Calu3 (cell line): ENCODE measurements at regions not wholly inside any gene's neighbourhood (a gene's known extent, or its start where the extent isn't known, plus 50 kb on each side); places are given as distances from the start of the nearest gene placed in this dataset.

Experiments
- BruUV-seq: library from RNA; stranded (reverse); fragments of 400-500 nt; replicated peaks from 2 replicates; lab custom pipeline; 2021; lab: Mats Ljungman, UMichigan
- CTCF ChIA-PET: fragments of 300-600 bp; sonication (Branson Sonifier 250); formaldehyde crosslinking; loops from one replicate; lab custom pipeline; 2022; ENCODE audit warnings: antibody characterized with exemption; lab: Charles Lee
- DNase-seq: peaks from one replicate; pipeline ENCODE4 v3.0.0; 2022
- H3K27ac Mint-ChIP-seq: one replicate; pipeline ENCODE4 v1.8.0; 2022; ENCODE audit warnings: mixed read lengths; ENCODE audit not compliant: unreplicated experiment
- H3K27me3 Mint-ChIP-seq: one replicate; pipeline ENCODE4 v1.8.0; 2022; ENCODE audit warnings: mixed read lengths; ENCODE audit not compliant: unreplicated experiment
- H3K36me3 Mint-ChIP-seq: one replicate; pipeline ENCODE4 v1.8.0; 2022; ENCODE audit warnings: mild to moderate bottlenecking, moderate library complexity, mixed read lengths; ENCODE audit not compliant: insufficient read depth, unreplicated experiment
- H3K4me1 Mint-ChIP-seq: one replicate; pipeline ENCODE4 v1.8.0; 2022; ENCODE audit warnings: mild to moderate bottlenecking, low read depth, mixed read lengths; ENCODE audit not compliant: unreplicated experiment
- H3K4me3 Mint-ChIP-seq: one replicate; pipeline ENCODE4 v1.8.0; 2022; ENCODE audit warnings: mild to moderate bottlenecking, low read depth, moderate library complexity, mixed read lengths; ENCODE audit not compliant: unreplicated experiment
- H3K9me3 Mint-ChIP-seq: one replicate; pipeline ENCODE4 v1.8.0; 2022; ENCODE audit warnings: low read depth, mixed read lengths; ENCODE audit not compliant: unreplicated experiment
- intact Hi-C: fragments of 100-400 bp; cut with micrococcal nuclease; formaldehyde crosslinking; loops from one replicate; pipeline ENCODE4 v1.10.0; 2022; ENCODE audit not compliant: unreplicated experiment
- TF ChIP-seq, protein P1 (sequence below): fragments of 200-600 bp; IDR thresholded peaks from one replicate; pipeline ENCODE4 v1.8.0; 2022; ENCODE audit warnings: antibody characterized with exemption; ENCODE audit not compliant: unreplicated experiment

DNA sequence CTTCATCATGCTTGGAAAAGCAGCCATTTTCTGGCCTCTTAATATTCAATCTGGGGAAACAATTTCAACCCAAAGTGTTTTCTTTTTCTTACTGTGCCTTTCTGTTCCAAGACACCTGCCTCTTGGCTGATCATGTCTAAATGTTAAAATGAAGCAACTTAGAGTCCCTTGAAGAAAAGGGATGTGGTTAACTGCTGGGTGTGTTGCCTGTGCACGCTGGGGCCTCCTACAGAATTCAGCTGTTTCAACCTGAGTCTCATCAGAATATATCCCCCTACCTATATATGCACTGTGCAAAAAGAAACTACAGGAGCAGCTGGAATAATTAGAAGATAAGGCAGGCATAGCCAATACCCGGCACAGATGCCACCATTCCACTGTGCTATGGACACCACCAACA, 222.0 kb downstream of the OMA1 start:
- no peak overlapping the region for H3K27ac Mint-ChIP-seq
- H3K27me3 Mint-ChIP-seq = no peaks in the 10 kb centered on the region
- BruUV-seq = no TSS peak
- DNase-seq = no peak
- H3K4me3 Mint-ChIP-seq = no peak overlapping the region
- no peaks in the 10 kb centered on the region for H3K36me3 Mint-ChIP-seq
- no peaks in the 10 kb centered on the region for H3K4me1 Mint-ChIP-seq
- CTCF ChIA-PET = no interaction called here
- peaks cover 5% of the 10 kb centered on the region for H3K9me3 Mint-ChIP-seq
- TF ChIP-seq, protein P1, sequence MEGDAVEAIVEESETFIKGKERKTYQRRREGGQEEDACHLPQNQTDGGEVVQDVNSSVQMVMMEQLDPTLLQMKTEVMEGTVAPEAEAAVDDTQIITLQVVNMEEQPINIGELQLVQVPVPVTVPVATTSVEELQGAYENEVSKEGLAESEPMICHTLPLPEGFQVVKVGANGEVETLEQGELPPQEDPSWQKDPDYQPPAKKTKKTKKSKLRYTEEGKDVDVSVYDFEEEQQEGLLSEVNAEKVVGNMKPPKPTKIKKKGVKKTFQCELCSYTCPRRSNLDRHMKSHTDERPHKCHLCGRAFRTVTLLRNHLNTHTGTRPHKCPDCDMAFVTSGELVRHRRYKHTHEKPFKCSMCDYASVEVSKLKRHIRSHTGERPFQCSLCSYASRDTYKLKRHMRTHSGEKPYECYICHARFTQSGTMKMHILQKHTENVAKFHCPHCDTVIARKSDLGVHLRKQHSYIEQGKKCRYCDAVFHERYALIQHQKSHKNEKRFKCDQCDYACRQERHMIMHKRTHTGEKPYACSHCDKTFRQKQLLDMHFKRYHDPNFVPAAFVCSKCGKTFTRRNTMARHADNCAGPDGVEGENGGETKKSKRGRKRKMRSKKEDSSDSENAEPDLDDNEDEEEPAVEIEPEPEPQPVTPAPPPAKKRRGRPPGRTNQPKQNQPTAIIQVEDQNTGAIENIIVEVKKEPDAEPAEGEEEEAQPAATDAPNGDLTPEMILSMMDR = no peak
- intact Hi-C loops = no loop called here

DNA sequence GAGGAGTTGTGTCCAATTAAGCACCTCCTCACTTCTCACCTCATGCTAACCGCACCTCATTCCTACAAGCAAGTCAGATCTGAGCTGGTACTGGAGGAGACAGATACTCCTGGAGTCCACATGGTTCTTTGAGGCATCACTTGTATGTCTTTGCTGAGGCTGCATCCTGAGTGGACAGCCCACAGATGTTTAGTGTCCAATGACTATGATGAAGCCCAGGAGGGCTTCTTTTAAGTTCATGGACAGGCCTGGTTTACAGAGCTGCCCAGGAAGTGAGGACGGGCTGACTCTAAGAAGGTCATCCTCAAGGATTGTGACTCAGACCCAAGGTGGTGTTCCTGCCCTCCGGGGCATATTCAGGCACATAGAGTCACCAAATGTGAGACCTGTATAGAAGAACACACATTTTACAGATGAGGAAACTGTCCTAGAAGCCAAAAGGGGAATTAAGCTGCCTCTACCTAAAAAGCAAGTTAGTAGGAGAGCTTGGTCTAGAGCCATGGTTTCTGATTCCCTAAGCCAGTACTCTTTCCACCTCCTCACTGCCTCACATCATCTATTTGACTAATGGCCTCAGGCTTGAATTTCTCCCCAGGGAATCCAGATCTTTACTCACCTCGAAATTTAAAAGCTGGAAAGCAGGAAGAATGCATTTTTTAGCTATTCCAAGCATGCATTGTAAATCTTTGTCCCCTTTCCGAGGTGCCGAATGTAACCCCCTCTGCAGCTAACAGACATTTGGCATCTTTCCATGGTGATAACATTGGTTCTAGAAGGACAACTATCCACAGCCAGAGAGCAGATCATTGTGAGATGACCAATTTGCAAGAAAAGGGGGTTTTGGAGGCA, 228.1 kb downstream of the OMA1 start:
- TF ChIP-seq, protein P1 = no peak
- CTCF ChIA-PET = no interaction called here

DNA sequence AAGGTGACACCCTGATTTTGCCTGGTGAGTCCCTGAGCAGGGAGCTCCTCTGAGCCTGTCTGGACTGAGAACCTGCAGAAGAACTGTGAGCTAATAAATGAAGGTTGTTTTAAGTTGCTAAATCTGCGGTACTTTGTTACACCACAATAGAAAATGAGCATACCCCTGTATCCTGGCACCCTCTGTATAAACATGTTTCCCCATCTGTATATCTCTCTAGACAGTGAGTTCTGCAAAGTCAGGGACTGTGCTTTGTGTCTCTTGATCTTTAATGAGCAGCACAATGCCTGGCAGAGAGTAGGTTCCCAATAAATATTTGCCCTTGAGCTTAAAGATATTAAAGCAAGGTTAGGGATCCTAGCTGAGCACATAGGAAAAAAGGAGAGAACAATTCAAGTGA, 228.8 kb downstream of the OMA1 start:
- DNase-seq = no peak
- no TSS peak for BruUV-seq
- no peaks in the 10 kb centered on the region for H3K36me3 Mint-ChIP-seq
- TF ChIP-seq, protein P1 = no peak
- intact Hi-C loops = no loop called here
- H3K27ac Mint-ChIP-seq = no peak overlapping the region
- H3K9me3 Mint-ChIP-seq = peaks cover 2% of the 10 kb centered on the region
- H3K4me3 Mint-ChIP-seq = no peak overlapping the region
- CTCF ChIA-PET = no interaction called here
- no peaks in the 10 kb centered on the region for H3K4me1 Mint-ChIP-seq
- peaks cover 32% of the 10 kb centered on the region for H3K27me3 Mint-ChIP-seq

More for the DNA sequence above, 228.1 kb downstream of the OMA1 start:
- Mint-ChIP-seq H3K4me3 (no peak overlapping the region), H3K4me1 (no peaks in the 10 kb centered on the region), H3K9me3 (peaks cover 5% of the 10 kb centered on the region), H3K27ac (no peak overlapping the region), H3K36me3 (no peaks in the 10 kb centered on the region), H3K27me3 (peaks cover 32% of the 10 kb centered on the region)
- no peak for DNase-seq
- no TSS peak for BruUV-seq
- intact Hi-C loops = no loop called here

- DNase-seq = no peak
- H3K27me3 Mint-ChIP-seq = peaks cover 32% of the 10 kb centered on the region
- no peak overlapping the region for H3K27ac Mint-ChIP-seq
- no peak overlapping the region for H3K4me3 Mint-ChIP-seq
- intact Hi-C loops = no loop called here
- H3K36me3 Mint-ChIP-seq = no peaks in the 10 kb centered on the region
- no peaks in the 10 kb centered on the region for H3K4me1 Mint-ChIP-seq
- TF ChIP-seq, protein P1 = no peak
- H3K9me3 Mint-ChIP-seq = peaks cover 2% of the 10 kb centered on the region
- CTCF ChIA-PET = no interaction called here
- BruUV-seq = no TSS peak
These were observed 229.4 kb downstream of the OMA1 start for GRCh38 chr1:58317086-58317485.
